ENCODE measurements at regions not wholly inside any gene's neighbourhood (a gene's known extent, or its start where the extent isn't known, plus 50 kb on each side); places are given as distances from the start of the nearest gene placed in this dataset.

DNA sequence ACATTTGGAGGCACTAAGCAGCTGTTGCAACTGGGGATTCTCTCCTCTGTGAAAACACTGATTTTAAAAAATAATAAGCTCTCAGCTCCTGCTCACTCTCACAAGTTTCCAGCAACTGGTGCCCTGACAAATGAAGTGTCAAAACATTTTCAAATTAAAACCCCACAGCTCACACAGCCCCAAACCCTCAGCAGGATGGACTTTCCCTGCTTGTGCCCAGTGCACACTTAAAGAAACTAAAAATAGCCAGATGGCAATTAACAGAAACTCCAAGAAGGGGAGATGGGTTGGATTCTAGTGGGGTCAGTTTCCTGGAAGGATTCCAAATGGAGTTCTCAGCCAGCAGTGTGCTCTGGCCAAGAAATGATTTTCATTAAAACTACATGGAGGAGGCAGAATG lies 163.0 kb upstream of the PUM3 start:
- no peak overlapping the region for H3K27ac ChIP-seq (ENCODE audit: low read depth, low read length)
- no peak overlapping the region for H2BK12ac ChIP-seq (ENCODE audit: low read depth, low read length)
- DNase-seq (ENCODE audit: low read depth in 1 of 2, low spot score in 2 of 2), result no peak
- H3K4me3 ChIP-seq (ENCODE audit: extremely low read depth in 1 of 4, insufficient read depth in 2 of 4, low read depth in 3 of 4, low read length in 4 of 4), result no peak overlapping the region
- no peaks in the 10 kb centered on the region for H3K36me3 ChIP-seq (ENCODE audit: control insufficient read depth in 2 of 4, insufficient read depth in 4 of 4, low read length in 3 of 4)
- no peaks in the 10 kb centered on the region for H3K9me3 ChIP-seq (ENCODE audit: insufficient read depth in 2 of 2, low read depth in 1 of 2, low read length in 1 of 2)
- H3K79me1 ChIP-seq (ENCODE audit: low read depth, low read length), result no peaks in the 10 kb centered on the region
- H2BK20ac ChIP-seq (ENCODE audit: low read length), result no peak overlapping the region
- no peak overlapping the region for H2AK5ac ChIP-seq (ENCODE audit: low read depth, low read length)
- no peak overlapping the region for H3K14ac ChIP-seq (ENCODE audit: insufficient read length)
- no peak overlapping the region for H2BK15ac ChIP-seq (ENCODE audit: low read length)
- H4K20me1 ChIP-seq (replicated peaks in 1 of 2; ENCODE audit: control insufficient read depth in 1 of 2, insufficient read depth in 2 of 2, low read length in 2 of 2), result no peaks in the 10 kb centered on the region
- H4K5ac ChIP-seq (ENCODE audit: insufficient read length, low read depth, low read length), result no peak overlapping the region
- CTCF ChIA-PET (ENCODE audit: partially characterized antibody), result interaction anchor here (0.7 to 1.5 kb wide), 10 partner anchors 11 to 228 kb away, joined by 3 to 5 read pairs (median 3); no protein-coding TSS in a partner anchor
- no peak overlapping the region for H2BK120ac ChIP-seq (replicated peaks; ENCODE audit: low read depth, low read length)
- no peak overlapping the region for H3K23ac ChIP-seq (ENCODE audit: insufficient read length)
- no peak overlapping the region for H3K9ac ChIP-seq (replicated peaks in 1 of 4; ENCODE audit: extremely low read depth in 1 of 4, low read depth in 3 of 4, low read length in 3 of 4)
- no peak overlapping the region for H3K4me2 ChIP-seq (ENCODE audit: insufficient read depth in 1 of 2, low read depth in 2 of 2, low read length in 2 of 2)
- H3K79me2 ChIP-seq (ENCODE audit: control insufficient read depth in 1 of 2, insufficient read depth in 2 of 2, low read length in 2 of 2), result no peaks in the 10 kb centered on the region
- H3K4me1 ChIP-seq (replicated peaks in 1 of 4; ENCODE audit: control insufficient read depth in 3 of 4, insufficient read depth in 4 of 4, low read length in 3 of 4), result peaks cover 0 to 2% (median 1%) of the 10 kb centered on the region in 4 experiments; a peak in 2 of 7 replicates
- H3K56ac ChIP-seq (replicated peaks; ENCODE audit: insufficient read length, low read depth, low read length), result no peak overlapping the region
- no peak for FAIRE-seq
- no peaks in the 10 kb centered on the region for H3K23me2 ChIP-seq (ENCODE audit: low read depth, low read length)
- H4K91ac ChIP-seq (replicated peaks; ENCODE audit: insufficient read length, low read length), result no peak overlapping the region
- no peak overlapping the region for H2BK5ac ChIP-seq (ENCODE audit: low read depth, low read length)
- H3K27me3 ChIP-seq (replicated peaks in 1 of 4; ENCODE audit: control insufficient read depth in 3 of 4, extremely low read depth in 1 of 4, insufficient read depth in 3 of 4, low read length in 3 of 4), result no peaks in the 10 kb centered on the region
- H4K8ac ChIP-seq (ENCODE audit: extremely low read depth, insufficient read depth, low read length), result no peak overlapping the region
- no peak overlapping the region for H2AFZ ChIP-seq (ENCODE audit: low read length)
- H3K4ac ChIP-seq (replicated peaks; ENCODE audit: insufficient read length, low read depth, low read length), result no peak overlapping the region
- POLR2A ChIA-PET (ENCODE audit: partially characterized antibody), result no interaction called here
- no peak overlapping the region for H3K18ac ChIP-seq (ENCODE audit: extremely low read depth, low read length)
- TF ChIP-seq CREB1 (IDR thresholded peaks at IDR 0.05) (no peak), FOSL1 (IDR thresholded peaks at IDR 0.05; ENCODE audit: insufficient read depth, low read depth, low read length) (no peak), TBP (IDR thresholded peaks at IDR 0.05; ENCODE audit: low read depth, low read length) (no peak), SIN3A (conservative IDR thresholded peaks at IDR 0.05 in 1 of 2, IDR thresholded peaks at IDR 0.05 in 1 of 2; ENCODE audit: low read depth in 1 of 2, low read length in 2 of 2) (no peak), GABPA (IDR thresholded peaks at IDR 0.05; ENCODE audit: borderline replicate concordance, insufficient read depth, low read length) (no peak), KDM5A (IDR thresholded peaks at IDR 0.05; ENCODE audit: low read length) (no peak), JUND (IDR thresholded peaks at IDR 0.05; ENCODE audit: low read length) (no peak), HDAC6 (IDR thresholded peaks at IDR 0.05; ENCODE audit: low read depth, low read length) (no peak), RBBP5 (IDR thresholded peaks at IDR 0.05; ENCODE audit: borderline replicate concordance, low read depth, low read length) (no peak), SP2 (IDR thresholded peaks at IDR 0.05; ENCODE audit: low read length) (no peak), TAF1 (IDR thresholded peaks at IDR 0.05; ENCODE audit: low read depth, low read length) (no peak), RXRA (IDR thresholded peaks at IDR 0.05; ENCODE audit: insufficient read depth, low read depth, low read length) (no peak)
- TF ChIP-seq, protein P1, sequence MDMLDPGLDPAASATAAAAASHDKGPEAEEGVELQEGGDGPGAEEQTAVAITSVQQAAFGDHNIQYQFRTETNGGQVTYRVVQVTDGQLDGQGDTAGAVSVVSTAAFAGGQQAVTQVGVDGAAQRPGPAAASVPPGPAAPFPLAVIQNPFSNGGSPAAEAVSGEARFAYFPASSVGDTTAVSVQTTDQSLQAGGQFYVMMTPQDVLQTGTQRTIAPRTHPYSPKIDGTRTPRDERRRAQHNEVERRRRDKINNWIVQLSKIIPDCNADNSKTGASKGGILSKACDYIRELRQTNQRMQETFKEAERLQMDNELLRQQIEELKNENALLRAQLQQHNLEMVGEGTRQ (IDR thresholded peaks at IDR 0.05; ENCODE audit: low read length), result no peak
